ENCODE measurements at regions not wholly inside any gene's neighbourhood (a gene's known extent, or its start where the extent isn't known, plus 50 kb on each side); places are given as distances from the start of the nearest gene placed in this dataset.

- DNase-seq (no peak), ATAC-seq (no peak)
- no peak overlapping the region for H3K27ac ChIP-seq
- TF ChIP-seq POLR2A (IDR thresholded peaks at IDR 0.05) (no peak), CTCF (IDR thresholded peaks at IDR 0.05) (no peak)
- H3K4me3 ChIP-seq, result no peak overlapping the region
- 74 to 79% methylated on average over 5 of the region's 5 CpGs for WGBS, 2 donors
- no peaks in the 10 kb centered on the region for H3K27me3 ChIP-seq
- no peaks in the 10 kb centered on the region for H3K9me3 ChIP-seq
- H3K4me1 ChIP-seq, result no peaks in the 10 kb centered on the region
- no peaks in the 10 kb centered on the region for H3K36me3 ChIP-seq (replicated peaks in 1 of 2; ENCODE audit: insufficient read depth in 1 of 2, low read depth in 2 of 2)
- intact Hi-C loops (cut with DNase I), result no loop called here
Measured at GRCh38 chr10:112880633-112881530, 69.2 kb upstream of the TCF7L2 start.

GRCh38 chr10:112883360-112884178, 66.5 kb upstream of the TCF7L2 start:
- no peaks in the 10 kb centered on the region for H3K9me3 ChIP-seq
- intact Hi-C loops (cut with DNase I), result no loop called here
- DNase-seq (no peak), ATAC-seq (no peak)
- WGBS, 2 donors, result 92 to 97% methylated on average over 5 of the region's 5 CpGs
- no peaks in the 10 kb centered on the region for H3K27me3 ChIP-seq
- no peak overlapping the region for H3K27ac ChIP-seq
- no peak overlapping the region for H3K4me3 ChIP-seq
- no peaks in the 10 kb centered on the region for H3K4me1 ChIP-seq
- no peaks in the 10 kb centered on the region for H3K36me3 ChIP-seq (replicated peaks in 1 of 2; ENCODE audit: insufficient read depth in 1 of 2, low read depth in 2 of 2)
- TF ChIP-seq CTCF (IDR thresholded peaks at IDR 0.05), result no peak
- no peak for TF ChIP-seq POLR2A (IDR thresholded peaks at IDR 0.05)

DNA sequence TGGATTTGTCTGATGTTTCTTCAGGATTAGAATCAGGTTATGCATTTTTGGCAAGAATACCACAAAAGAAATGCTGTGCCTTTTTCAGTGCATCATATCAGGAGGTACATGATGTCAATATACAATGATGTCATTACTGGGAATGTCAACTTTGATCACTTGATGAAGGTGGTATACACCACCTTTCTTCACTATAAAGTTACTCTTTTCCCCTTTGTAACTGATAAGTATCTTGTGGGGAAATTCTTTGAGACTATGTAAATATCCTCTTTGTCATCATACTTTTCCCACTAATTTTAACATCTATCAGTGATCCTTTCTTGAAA, 65.9 kb upstream of the TCF7L2 start:
- DNase-seq, result no peak
- intact Hi-C loops (cut with DNase I), result no loop called here
- Histone ChIP-seq H3K4me3 (no peak overlapping the region), H3K9me3 (no peaks in the 10 kb centered on the region), H3K36me3 (replicated peaks in 1 of 2; ENCODE audit: insufficient read depth in 1 of 2, low read depth in 2 of 2) (no peaks in the 10 kb centered on the region), H3K27ac (no peak overlapping the region), H3K27me3 (no peaks in the 10 kb centered on the region), H3K4me1 (no peaks in the 10 kb centered on the region)
- ATAC-seq, result no peak
- no peak for TF ChIP-seq POLR2A (IDR thresholded peaks at IDR 0.05)
- TF ChIP-seq CTCF (IDR thresholded peaks at IDR 0.05), result no peak

GRCh38 chr10:112886463-112886862, 63.6 kb upstream of the TCF7L2 start:
- Histone ChIP-seq H3K4me3 (no peak overlapping the region), H3K27me3 (no peaks in the 10 kb centered on the region), H3K36me3 (replicated peaks in 1 of 2; ENCODE audit: insufficient read depth in 1 of 2, low read depth in 2 of 2) (no peaks in the 10 kb centered on the region), H3K4me1 (no peaks in the 10 kb centered on the region), H3K9me3 (no peaks in the 10 kb centered on the region), H3K27ac (no peak overlapping the region)
- ATAC-seq (no peak), DNase-seq (no peak)
- TF ChIP-seq POLR2A (IDR thresholded peaks at IDR 0.05), result no peak
- no peak for TF ChIP-seq CTCF (IDR thresholded peaks at IDR 0.05)
- intact Hi-C loops (cut with DNase I), result no loop called here
- 88 to 89% methylated on average over 4 of the region's 4 CpGs for WGBS, 2 donors

All from body of pancreas (tissue), 4 donors.